ENCODE measurements at regions not wholly inside any gene's neighbourhood (a gene's known extent, or its start where the extent isn't known, plus 50 kb on each side); places are given as distances from the start of the nearest gene placed in this dataset.

DNA sequence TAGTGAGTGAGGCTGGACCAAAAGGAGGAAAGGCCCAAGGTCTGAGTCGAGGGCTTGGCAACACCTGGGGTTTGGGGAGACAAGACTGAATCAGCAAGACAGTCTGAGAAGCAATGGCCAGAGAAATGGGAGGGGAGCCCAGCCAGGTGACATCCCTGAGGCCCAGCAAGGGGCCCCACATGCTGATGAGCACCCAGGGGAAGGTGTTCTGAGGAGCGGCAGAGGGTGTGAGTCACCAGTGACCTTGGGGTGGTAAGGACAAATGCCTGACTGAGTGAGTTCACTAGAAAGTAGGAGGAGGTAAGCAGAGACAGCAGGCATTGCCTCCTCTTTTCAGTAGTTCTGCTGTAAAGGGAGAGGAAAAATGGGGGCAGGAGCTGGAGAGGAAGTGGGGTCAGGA lies 192.4 kb upstream of the GALNT2 start:
- TF ChIP-seq POLR2A (IDR thresholded peaks at IDR 0.05; ENCODE audit: extremely low read depth, insufficient read length) (no peak), MYC (IDR thresholded peaks at IDR 0.05; ENCODE audit: low read depth, low read length) (no peak)
- TF ChIP-seq, protein P1, sequence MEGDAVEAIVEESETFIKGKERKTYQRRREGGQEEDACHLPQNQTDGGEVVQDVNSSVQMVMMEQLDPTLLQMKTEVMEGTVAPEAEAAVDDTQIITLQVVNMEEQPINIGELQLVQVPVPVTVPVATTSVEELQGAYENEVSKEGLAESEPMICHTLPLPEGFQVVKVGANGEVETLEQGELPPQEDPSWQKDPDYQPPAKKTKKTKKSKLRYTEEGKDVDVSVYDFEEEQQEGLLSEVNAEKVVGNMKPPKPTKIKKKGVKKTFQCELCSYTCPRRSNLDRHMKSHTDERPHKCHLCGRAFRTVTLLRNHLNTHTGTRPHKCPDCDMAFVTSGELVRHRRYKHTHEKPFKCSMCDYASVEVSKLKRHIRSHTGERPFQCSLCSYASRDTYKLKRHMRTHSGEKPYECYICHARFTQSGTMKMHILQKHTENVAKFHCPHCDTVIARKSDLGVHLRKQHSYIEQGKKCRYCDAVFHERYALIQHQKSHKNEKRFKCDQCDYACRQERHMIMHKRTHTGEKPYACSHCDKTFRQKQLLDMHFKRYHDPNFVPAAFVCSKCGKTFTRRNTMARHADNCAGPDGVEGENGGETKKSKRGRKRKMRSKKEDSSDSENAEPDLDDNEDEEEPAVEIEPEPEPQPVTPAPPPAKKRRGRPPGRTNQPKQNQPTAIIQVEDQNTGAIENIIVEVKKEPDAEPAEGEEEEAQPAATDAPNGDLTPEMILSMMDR (IDR thresholded peaks at IDR 0.05; ENCODE audit: low read depth, low read length), result no peak
- TF ChIP-seq, protein P2, sequence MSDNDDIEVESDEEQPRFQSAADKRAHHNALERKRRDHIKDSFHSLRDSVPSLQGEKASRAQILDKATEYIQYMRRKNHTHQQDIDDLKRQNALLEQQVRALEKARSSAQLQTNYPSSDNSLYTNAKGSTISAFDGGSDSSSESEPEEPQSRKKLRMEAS (IDR thresholded peaks at IDR 0.05; ENCODE audit: low read depth, low read length), result no peak
- no peak overlapping the region for H3K4me3 ChIP-seq (ENCODE audit: low read depth, low read length)
- no peak for DNase-seq (ENCODE audit: low read depth)

- DNase-seq (ENCODE audit: low read depth), result no peak
- H3K4me3 ChIP-seq (ENCODE audit: low read depth, low read length), result no peak overlapping the region
- TF ChIP-seq, protein P1 (IDR thresholded peaks at IDR 0.05; ENCODE audit: low read depth, low read length), result no peak
Measured at GRCh38 chr1:229875086-229875485, 192.0 kb upstream of the GALNT2 start.

DNA sequence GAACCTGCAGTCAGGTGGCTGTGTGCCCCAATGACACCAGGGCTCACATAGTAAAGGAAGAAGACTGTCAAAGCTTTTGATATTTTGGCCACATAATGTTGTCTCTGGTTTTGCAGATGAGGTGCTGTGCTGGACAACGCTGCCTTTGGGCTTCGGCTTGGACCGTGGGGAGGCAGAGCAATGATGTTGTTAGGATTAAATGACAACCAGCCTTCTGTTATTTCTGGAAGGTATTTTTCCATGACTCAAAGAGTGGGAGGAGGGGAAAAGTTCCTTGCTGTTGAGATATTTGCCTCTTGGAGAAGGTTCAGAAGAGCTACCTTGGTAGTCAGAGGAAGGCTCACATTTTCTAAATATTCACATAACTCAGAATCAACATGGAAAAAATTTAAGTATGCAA lies 187.3 kb upstream of the GALNT2 start:
- no peak for DNase-seq (ENCODE audit: low read depth)
- TF ChIP-seq, protein P1 (IDR thresholded peaks at IDR 0.05; ENCODE audit: low read depth, low read length), result no peak
- TF ChIP-seq MYC (IDR thresholded peaks at IDR 0.05; ENCODE audit: low read depth, low read length), result no peak
- TF ChIP-seq, protein P2 (IDR thresholded peaks at IDR 0.05; ENCODE audit: low read depth, low read length), result no peak
- no peak for TF ChIP-seq POLR2A (IDR thresholded peaks at IDR 0.05; ENCODE audit: extremely low read depth, insufficient read length)

DNA sequence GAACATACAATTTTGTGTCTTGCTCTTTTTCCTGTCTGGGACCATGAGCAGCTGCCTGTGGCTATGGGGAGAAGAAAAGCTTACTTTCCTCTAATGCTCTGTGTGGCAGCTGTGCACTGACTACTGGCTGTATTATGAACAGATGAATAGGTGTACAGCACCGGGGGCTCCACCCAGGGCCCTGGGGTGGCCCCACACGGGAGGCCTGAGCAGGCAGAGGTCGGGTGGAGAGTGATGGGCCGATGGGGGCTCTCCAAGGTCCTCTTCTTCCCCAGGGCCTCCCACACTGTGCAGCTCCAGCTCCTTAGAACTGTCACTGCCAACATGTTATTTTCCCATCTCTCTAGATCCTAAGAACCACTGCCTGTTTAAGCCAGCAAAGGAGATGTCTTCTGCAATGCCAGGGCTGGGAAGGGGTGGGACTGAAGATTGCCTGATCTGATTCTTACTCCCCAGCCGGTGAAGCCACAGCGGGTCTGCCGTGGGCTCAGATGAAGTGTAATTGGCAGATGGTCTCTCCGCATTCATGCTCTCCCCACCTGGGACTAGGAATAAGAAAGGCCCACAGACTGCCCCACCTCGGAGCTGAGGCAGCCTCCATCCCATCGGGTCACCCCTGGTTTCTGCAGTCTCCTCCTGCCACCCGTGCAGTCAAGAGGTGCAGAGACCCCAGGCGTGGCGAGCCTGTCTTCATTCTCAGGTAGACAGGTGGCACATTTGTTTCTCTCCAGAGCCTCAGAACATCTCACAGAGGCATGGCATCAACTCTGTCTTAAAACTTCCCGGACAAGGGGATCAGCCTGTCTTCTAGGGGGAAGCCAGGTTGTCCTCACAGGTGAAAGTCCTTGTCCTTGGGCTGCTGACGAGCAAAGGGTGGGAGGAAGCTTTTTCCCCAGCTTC lies 186.5 kb upstream of the GALNT2 start:
- no peak overlapping the region for H3K4me3 ChIP-seq (ENCODE audit: low read depth, low read length)
- TF ChIP-seq, protein P1 (IDR thresholded peaks at IDR 0.05; ENCODE audit: low read depth, low read length), result no peak
- TF ChIP-seq MYC (IDR thresholded peaks at IDR 0.05; ENCODE audit: low read depth, low read length) (no peak), POLR2A (IDR thresholded peaks at IDR 0.05; ENCODE audit: extremely low read depth, insufficient read length) (no peak)
- TF ChIP-seq, protein P2 (IDR thresholded peaks at IDR 0.05; ENCODE audit: low read depth, low read length), result no peak
- no peak for DNase-seq (ENCODE audit: low read depth)

More for the DNA sequence above, 187.3 kb upstream of the GALNT2 start:
- no peak overlapping the region for H3K4me3 ChIP-seq (ENCODE audit: low read depth, low read length)

GRCh38 chr1:229882621-229883020 lies 184.4 kb upstream of the GALNT2 start:
- DNase-seq (ENCODE audit: low read depth), result no peak
- H3K4me3 ChIP-seq (ENCODE audit: low read depth, low read length), result no peak overlapping the region
- TF ChIP-seq, protein P1 (IDR thresholded peaks at IDR 0.05; ENCODE audit: low read depth, low read length), result no peak
- TF ChIP-seq, protein P2 (IDR thresholded peaks at IDR 0.05; ENCODE audit: low read depth, low read length), result no peak
- TF ChIP-seq POLR2A (IDR thresholded peaks at IDR 0.05; ENCODE audit: extremely low read depth, insufficient read length) (no peak), MYC (IDR thresholded peaks at IDR 0.05; ENCODE audit: low read depth, low read length) (no peak)

Measured in NB4 (cell line).